Body of pancreas (tissue), 4 donors: ENCODE measurements at regions not wholly inside any gene's neighbourhood (a gene's known extent, or its start where the extent isn't known, plus 50 kb on each side); places are given as distances from the start of the nearest gene placed in this dataset.

Experiments
- ATAC-seq: fragments of 150-250 bp; one replicate; pipeline ENCODE4 v1.9.1; 2016
- DNase-seq, 4 donors: peaks; one replicate each; pipeline ENCODE4 v3.0.0-alpha.2; 2019
- H3K27ac ChIP-seq, 4 donors: fragments of 200-600 bp; sonication (generic); 1 replicate in 3 of 4; 2 replicates in 1 of 4; pipeline versions ENCODE4 v1.5.1 to v1.6.1; 2016 to 2019; ENCODE audit warnings: mild to moderate bottlenecking in 1 of 4, mixed read lengths in 1 of 4, moderate library complexity in 1 of 4
- H3K27me3 ChIP-seq, 2 donors: fragments of 200-600 bp; sonication (generic); one replicate each; pipeline ENCODE4 v1.6.0; 2016; ENCODE audit warnings: mild to moderate bottlenecking in 1 of 2
- H3K36me3 ChIP-seq, 2 donors: fragments of 200-600 bp; sonication (generic); replicated peaks in 1 of 2; 2 replicates each; pipeline ENCODE4 v1.5.1; 2016; ENCODE audit warnings: low read depth in 2 of 2; ENCODE audit not compliant: insufficient read depth in 1 of 2
- H3K4me1 ChIP-seq: fragments of 200-600 bp; sonication (generic); one replicate; pipeline ENCODE4 v1.6.0; 2016
- H3K4me3 ChIP-seq, 2 donors: fragments of 200-600 bp; sonication (generic); 1 replicate in 1 of 2; 2 replicates in 1 of 2; pipeline ENCODE4 v1.5.1; 2016 to 2019
- H3K9me3 ChIP-seq, 3 donors: fragments of 200-600 bp; sonication (generic); 1 replicate in 2 of 3; 2 replicates in 1 of 3; pipeline ENCODE4 v1.5.1; 2016
- CTCF ChIP-seq, 7 experiments: fragments of 450-650 bp in 4 of 7; fragments of 200-600 bp in 3 of 7; sonication (generic) in 3 of 7; IDR thresholded peaks; one replicate each; pipeline ENCODE4 v1.5.1; 2016 to 2019; ENCODE audit warnings: antibody characterized with exemption in 7 of 7
- POLR2A ChIP-seq, 3 donors: fragments of 450-650 bp; IDR thresholded peaks; one replicate each; pipeline ENCODE4 v1.6.1; 2016; ENCODE audit warnings: antibody characterized with exemption in 3 of 3, mild to moderate bottlenecking in 2 of 3
- WGBS, 2 donors: methylation state at CpG; one replicate each; pipeline ENCODE4 v1.1.5; 2017; 5-methylcytosine and 5-hydroxymethylcytosine counted together
- intact Hi-C: fragments of 100-400 bp; cut with DNase I; formaldehyde crosslinking; loops from one replicate; pipeline ENCODE4 v1.15.1; 2023

GRCh38 chr1:218850367-218850766, 323.3 kb upstream of the LYPLAL1 start:
- no peaks in the 10 kb centered on the region for H3K4me1 ChIP-seq
- intact Hi-C loops, result no loop called here
- no peaks in the 10 kb centered on the region for H3K36me3 ChIP-seq
- TF ChIP-seq POLR2A (IDR thresholded peaks at IDR 0.05), result no peak
- TF ChIP-seq CTCF (IDR thresholded peaks at IDR 0.05), result no peak
- no peaks in the 10 kb centered on the region for H3K27me3 ChIP-seq
- no peak overlapping the region for H3K27ac ChIP-seq
- H3K9me3 ChIP-seq, result no peaks in the 10 kb centered on the region
- no peak overlapping the region for H3K4me3 ChIP-seq
- WGBS, 2 donors, result 61 to 78% methylated on average over 2 of the region's 2 CpGs
- ATAC-seq, result no peak
- no peak for DNase-seq

DNA sequence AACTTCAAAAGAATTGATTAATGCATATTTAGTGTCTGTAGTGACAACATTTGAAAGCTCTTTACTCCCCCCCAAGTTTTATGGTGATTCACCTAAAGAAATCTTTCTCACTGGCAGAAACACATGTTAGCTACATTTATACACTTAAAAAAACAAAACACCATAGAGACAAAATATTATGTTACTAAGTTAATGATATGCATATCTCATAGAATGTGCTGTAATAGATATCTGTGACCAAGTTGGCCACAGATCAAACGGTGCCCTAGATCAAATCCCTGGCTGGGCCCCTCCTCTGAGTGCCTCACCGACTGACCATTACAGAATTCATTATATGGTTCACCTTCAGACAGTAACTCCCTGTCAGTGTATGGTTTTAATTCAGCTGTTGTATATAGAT, 322.1 kb upstream of the LYPLAL1 start:
- ATAC-seq, result no peak
- no peaks in the 10 kb centered on the region for H3K9me3 ChIP-seq
- intact Hi-C loops, result no loop called here

GRCh38 chr1:218852527-218852926, 321.2 kb upstream of the LYPLAL1 start:
- Histone ChIP-seq H3K4me3 (no peak overlapping the region), H3K36me3 (no peaks in the 10 kb centered on the region), H3K27me3 (no peaks in the 10 kb centered on the region), H3K27ac (no peak overlapping the region), H3K9me3 (no peaks in the 10 kb centered on the region), H3K4me1 (no peaks in the 10 kb centered on the region)
- DNase-seq, result no peak
- intact Hi-C loops, result no loop called here
- no peak for TF ChIP-seq POLR2A (IDR thresholded peaks at IDR 0.05)
- no peak for TF ChIP-seq CTCF (IDR thresholded peaks at IDR 0.05)
- WGBS, 2 donors, result 80 to 81% methylated on average over 4 of the region's 4 CpGs
- no peak for ATAC-seq

More for the DNA sequence above, 322.1 kb upstream of the LYPLAL1 start:
- Histone ChIP-seq H3K36me3 (no peaks in the 10 kb centered on the region), H3K27ac (no peak overlapping the region), H3K4me3 (no peak overlapping the region), H3K27me3 (no peaks in the 10 kb centered on the region), H3K4me1 (no peaks in the 10 kb centered on the region)
- DNase-seq, result no peak
- TF ChIP-seq CTCF (IDR thresholded peaks at IDR 0.05) (no peak), POLR2A (IDR thresholded peaks at IDR 0.05) (no peak)
- WGBS, 2 donors, result 29 to 53% methylated on average over 2 of the region's 2 CpGs

- no peak overlapping the region for H3K4me3 ChIP-seq
- no peaks in the 10 kb centered on the region for H3K36me3 ChIP-seq
- 96 to 98% methylated on average over 3 of the region's 3 CpGs for WGBS, 2 donors
- no peaks in the 10 kb centered on the region for H3K27me3 ChIP-seq
- ATAC-seq (no peak), DNase-seq (no peak)
- H3K4me1 ChIP-seq, result peaks cover 22% of the 10 kb centered on the region
- TF ChIP-seq CTCF (IDR thresholded peaks at IDR 0.05), result no peak
- TF ChIP-seq POLR2A (IDR thresholded peaks at IDR 0.05), result no peak
- no peaks in the 10 kb centered on the region for H3K9me3 ChIP-seq
- H3K27ac ChIP-seq, result no peak overlapping the region
- intact Hi-C loops, result no loop called here
These were observed 309.7 kb upstream of the LYPLAL1 start for GRCh38 chr1:218863987-218864386.

GRCh38 chr1:218865591-218865990, 308.1 kb upstream of the LYPLAL1 start:
- ATAC-seq (peak; percentile 90), DNase-seq (peak in 1 of 4 donors; percentile 47)
- 9 to 12% methylated on average over 1 of the region's 1 CpG for WGBS, 2 donors

More at GRCh38 chr1:218865591-218865990, 308.1 kb upstream of the LYPLAL1 start:
- H3K36me3 ChIP-seq, result no peaks in the 10 kb centered on the region
- H3K27me3 ChIP-seq, result no peaks in the 10 kb centered on the region
- no peak overlapping the region for H3K4me3 ChIP-seq
- TF ChIP-seq POLR2A (IDR thresholded peaks at IDR 0.05) (no peak), CTCF (IDR thresholded peaks at IDR 0.05) (no peak)
- intact Hi-C loops, result no loop called here
- H3K9me3 ChIP-seq, result no peaks in the 10 kb centered on the region
- peaks cover 22% of the 10 kb centered on the region for H3K4me1 ChIP-seq
- peak overlapping the region in 1 of 4 donors; percentile 32 for H3K27ac ChIP-seq
